ENCODE measurements at regions not wholly inside any gene's neighbourhood (a gene's known extent, or its start where the extent isn't known, plus 50 kb on each side); places are given as distances from the start of the nearest gene placed in this dataset.

GRCh38 chr14:26833621-26834176, 235.9 kb upstream of the NOVA1 start:
- no peaks in the 10 kb centered on the region for H3K9me3 ChIP-seq (ENCODE audit: control insufficient read depth, low read length)
- no peaks in the 10 kb centered on the region for H3K4me1 ChIP-seq
- H3K4me2 ChIP-seq (ENCODE audit: low read length): no peak overlapping the region
- H3K4me3 ChIP-seq (ENCODE audit: low read depth, low read length): no peak overlapping the region
- H3K27me3 ChIP-seq (ENCODE audit: control insufficient read depth, insufficient read depth, low read length): no peaks in the 10 kb centered on the region
- no peak overlapping the region for H3K27ac ChIP-seq
- no peak overlapping the region for H2AFZ ChIP-seq
- no peaks in the 10 kb centered on the region for H3K79me2 ChIP-seq
- no peak for TF ChIP-seq CTCF (IDR thresholded peaks at IDR 0.05)
- no peak overlapping the region for H3K9ac ChIP-seq
- no peaks in the 10 kb centered on the region for H3K36me3 ChIP-seq (ENCODE audit: control insufficient read depth, insufficient read depth, low read length)

GRCh38 chr14:26835979-26836570, 238.2 kb upstream of the NOVA1 start:
- H3K4me2 ChIP-seq (ENCODE audit: low read length): no peak overlapping the region
- no peak overlapping the region for H3K27ac ChIP-seq
- H3K4me1 ChIP-seq: no peaks in the 10 kb centered on the region

GRCh38 chr14:26839481-26839880, 241.6 kb upstream of the NOVA1 start:
- TF ChIP-seq CTCF (IDR thresholded peaks at IDR 0.05): no peak
- Histone ChIP-seq H3K79me2 (no peaks in the 10 kb centered on the region), H2AFZ (no peak overlapping the region), H3K27me3 (ENCODE audit: control insufficient read depth, insufficient read depth, low read length) (no peaks in the 10 kb centered on the region), H3K4me1 (no peaks in the 10 kb centered on the region), H3K9ac (no peak overlapping the region), H3K4me3 (ENCODE audit: low read depth, low read length) (no peak overlapping the region), H3K9me3 (ENCODE audit: control insufficient read depth, low read length) (no peaks in the 10 kb centered on the region), H3K27ac (no peak overlapping the region), H3K4me2 (ENCODE audit: low read length) (no peak overlapping the region), H3K36me3 (ENCODE audit: control insufficient read depth, insufficient read depth, low read length) (no peaks in the 10 kb centered on the region)

More at GRCh38 chr14:26835979-26836570, 238.2 kb upstream of the NOVA1 start:
- TF ChIP-seq CTCF (IDR thresholded peaks at IDR 0.05): no peak
- Histone ChIP-seq H2AFZ (no peak overlapping the region), H3K9me3 (ENCODE audit: control insufficient read depth, low read length) (no peaks in the 10 kb centered on the region), H3K27me3 (ENCODE audit: control insufficient read depth, insufficient read depth, low read length) (no peaks in the 10 kb centered on the region), H3K36me3 (ENCODE audit: control insufficient read depth, insufficient read depth, low read length) (no peaks in the 10 kb centered on the region), H3K79me2 (no peaks in the 10 kb centered on the region), H3K4me3 (ENCODE audit: low read depth, low read length) (no peak overlapping the region), H3K9ac (no peak overlapping the region)

- H3K9me3 ChIP-seq (ENCODE audit: control insufficient read depth, low read length): no peaks in the 10 kb centered on the region
- H3K27me3 ChIP-seq (ENCODE audit: control insufficient read depth, insufficient read depth, low read length): no peaks in the 10 kb centered on the region
- no peak for TF ChIP-seq CTCF (IDR thresholded peaks at IDR 0.05)
- no peak overlapping the region for H3K9ac ChIP-seq
- H3K4me1 ChIP-seq: no peaks in the 10 kb centered on the region
- no peak overlapping the region for H3K27ac ChIP-seq
- H3K79me2 ChIP-seq: no peaks in the 10 kb centered on the region
- H3K4me3 ChIP-seq (ENCODE audit: low read depth, low read length): no peak overlapping the region
- H3K4me2 ChIP-seq (ENCODE audit: low read length): no peak overlapping the region
- no peak overlapping the region for H2AFZ ChIP-seq
- no peaks in the 10 kb centered on the region for H3K36me3 ChIP-seq (ENCODE audit: control insufficient read depth, insufficient read depth, low read length)
These were observed 243.5 kb upstream of the NOVA1 start for GRCh38 chr14:26841326-26841725.

Measured in parathyroid adenoma (tissue), 2 donors.